HL-60 (cell line): ENCODE measurements at regions not wholly inside any gene's neighbourhood (a gene's known extent, or its start where the extent isn't known, plus 50 kb on each side); places are given as distances from the start of the nearest gene placed in this dataset.
A peak's percentile ranks its signal among the peaks of the same experiment; 100 is the strongest.

Source experiments
- DNase-seq, 2 experiments: peaks; one replicate each; pipeline ENCODE4 v3.0.0-alpha.2; 2010 to 2020; ENCODE audit warnings: low read depth in 1 of 2, low spot score in 1 of 2
- H3K27ac ChIP-seq: fragments of 250-450 bp; sonication (Bioruptor Pico); replicated peaks from 2 replicates; pipeline ENCODE4 v1.5.1; 2020; ENCODE audit warnings: mild to moderate bottlenecking, moderate library complexity
- H3K27me3 ChIP-seq: fragments of 250-450 bp; sonication (Bioruptor Pico); 2 replicates; pipeline ENCODE4 v1.5.1; 2021; ENCODE audit warnings: mild to moderate bottlenecking, moderate library complexity; ENCODE audit not compliant: insufficient read depth, poor library complexity, severe bottlenecking
- H3K4me3 ChIP-seq: replicated peaks from 2 replicates; pipeline ENCODE4 v1.5.1; 2011; ENCODE audit warnings: mild to moderate bottlenecking, control low read depth, low read length; ENCODE audit not compliant: insufficient read depth
- GABPA ChIP-seq: IDR thresholded peaks from 2 replicates; pipeline ENCODE4 v1.6.1; 2012; ENCODE audit warnings: low read depth
- POLR2AphosphoS5 ChIP-seq: IDR thresholded peaks from 2 replicates; pipeline ENCODE4 v1.6.1; 2012; ENCODE audit warnings: low read depth
- SPI1 ChIP-seq: IDR thresholded peaks from 2 replicates; pipeline ENCODE4 v1.6.1; 2012; ENCODE audit warnings: low read depth, mild to moderate bottlenecking, borderline replicate concordance
- TF ChIP-seq, protein P1 (sequence below): IDR thresholded peaks from 2 replicates; pipeline ENCODE4 v1.6.1; 2012; ENCODE audit warnings: low read depth; ENCODE audit not compliant: insufficient replicate concordance
- TF ChIP-seq, protein P2 (sequence below): IDR thresholded peaks from one replicate; pipeline ENCODE4 v1.5.1; 2011; ENCODE audit warnings: low read length, control low read depth, inconsistent platforms; ENCODE audit not compliant: insufficient read depth

DNA sequence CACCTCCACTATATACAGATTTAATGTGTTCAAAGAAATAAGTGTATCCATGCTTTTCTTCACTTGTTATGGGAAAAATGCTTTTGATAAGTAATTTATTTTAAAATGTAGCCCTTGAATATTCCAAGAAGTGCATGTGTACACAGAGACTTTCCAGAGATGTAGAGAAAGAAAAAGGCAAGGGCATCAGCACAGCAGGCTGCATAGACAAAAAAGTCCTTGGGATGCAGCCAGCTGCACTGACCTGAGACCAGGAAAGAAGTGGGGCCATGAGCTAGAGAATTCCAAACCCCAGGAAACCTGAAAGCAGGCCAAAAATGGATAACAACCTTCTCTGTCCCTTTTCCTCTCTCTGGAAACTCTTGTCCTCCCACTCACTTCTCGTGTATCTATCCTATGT is 51.6 kb upstream of the PRDM8 start:
- Histone ChIP-seq H3K4me3 (no peak overlapping the region), H3K27ac (no peak overlapping the region), H3K27me3 (no peaks in the 10 kb centered on the region)
- DNase-seq = no peak
- TF ChIP-seq, protein P1, sequence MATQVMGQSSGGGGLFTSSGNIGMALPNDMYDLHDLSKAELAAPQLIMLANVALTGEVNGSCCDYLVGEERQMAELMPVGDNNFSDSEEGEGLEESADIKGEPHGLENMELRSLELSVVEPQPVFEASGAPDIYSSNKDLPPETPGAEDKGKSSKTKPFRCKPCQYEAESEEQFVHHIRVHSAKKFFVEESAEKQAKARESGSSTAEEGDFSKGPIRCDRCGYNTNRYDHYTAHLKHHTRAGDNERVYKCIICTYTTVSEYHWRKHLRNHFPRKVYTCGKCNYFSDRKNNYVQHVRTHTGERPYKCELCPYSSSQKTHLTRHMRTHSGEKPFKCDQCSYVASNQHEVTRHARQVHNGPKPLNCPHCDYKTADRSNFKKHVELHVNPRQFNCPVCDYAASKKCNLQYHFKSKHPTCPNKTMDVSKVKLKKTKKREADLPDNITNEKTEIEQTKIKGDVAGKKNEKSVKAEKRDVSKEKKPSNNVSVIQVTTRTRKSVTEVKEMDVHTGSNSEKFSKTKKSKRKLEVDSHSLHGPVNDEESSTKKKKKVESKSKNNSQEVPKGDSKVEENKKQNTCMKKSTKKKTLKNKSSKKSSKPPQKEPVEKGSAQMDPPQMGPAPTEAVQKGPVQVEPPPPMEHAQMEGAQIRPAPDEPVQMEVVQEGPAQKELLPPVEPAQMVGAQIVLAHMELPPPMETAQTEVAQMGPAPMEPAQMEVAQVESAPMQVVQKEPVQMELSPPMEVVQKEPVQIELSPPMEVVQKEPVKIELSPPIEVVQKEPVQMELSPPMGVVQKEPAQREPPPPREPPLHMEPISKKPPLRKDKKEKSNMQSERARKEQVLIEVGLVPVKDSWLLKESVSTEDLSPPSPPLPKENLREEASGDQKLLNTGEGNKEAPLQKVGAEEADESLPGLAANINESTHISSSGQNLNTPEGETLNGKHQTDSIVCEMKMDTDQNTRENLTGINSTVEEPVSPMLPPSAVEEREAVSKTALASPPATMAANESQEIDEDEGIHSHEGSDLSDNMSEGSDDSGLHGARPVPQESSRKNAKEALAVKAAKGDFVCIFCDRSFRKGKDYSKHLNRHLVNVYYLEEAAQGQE = no peak
- TF ChIP-seq POLR2AphosphoS5 = no peak
- no peak for TF ChIP-seq GABPA
- no peak for TF ChIP-seq SPI1
- TF ChIP-seq, protein P2, sequence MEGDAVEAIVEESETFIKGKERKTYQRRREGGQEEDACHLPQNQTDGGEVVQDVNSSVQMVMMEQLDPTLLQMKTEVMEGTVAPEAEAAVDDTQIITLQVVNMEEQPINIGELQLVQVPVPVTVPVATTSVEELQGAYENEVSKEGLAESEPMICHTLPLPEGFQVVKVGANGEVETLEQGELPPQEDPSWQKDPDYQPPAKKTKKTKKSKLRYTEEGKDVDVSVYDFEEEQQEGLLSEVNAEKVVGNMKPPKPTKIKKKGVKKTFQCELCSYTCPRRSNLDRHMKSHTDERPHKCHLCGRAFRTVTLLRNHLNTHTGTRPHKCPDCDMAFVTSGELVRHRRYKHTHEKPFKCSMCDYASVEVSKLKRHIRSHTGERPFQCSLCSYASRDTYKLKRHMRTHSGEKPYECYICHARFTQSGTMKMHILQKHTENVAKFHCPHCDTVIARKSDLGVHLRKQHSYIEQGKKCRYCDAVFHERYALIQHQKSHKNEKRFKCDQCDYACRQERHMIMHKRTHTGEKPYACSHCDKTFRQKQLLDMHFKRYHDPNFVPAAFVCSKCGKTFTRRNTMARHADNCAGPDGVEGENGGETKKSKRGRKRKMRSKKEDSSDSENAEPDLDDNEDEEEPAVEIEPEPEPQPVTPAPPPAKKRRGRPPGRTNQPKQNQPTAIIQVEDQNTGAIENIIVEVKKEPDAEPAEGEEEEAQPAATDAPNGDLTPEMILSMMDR = no peak

DNA sequence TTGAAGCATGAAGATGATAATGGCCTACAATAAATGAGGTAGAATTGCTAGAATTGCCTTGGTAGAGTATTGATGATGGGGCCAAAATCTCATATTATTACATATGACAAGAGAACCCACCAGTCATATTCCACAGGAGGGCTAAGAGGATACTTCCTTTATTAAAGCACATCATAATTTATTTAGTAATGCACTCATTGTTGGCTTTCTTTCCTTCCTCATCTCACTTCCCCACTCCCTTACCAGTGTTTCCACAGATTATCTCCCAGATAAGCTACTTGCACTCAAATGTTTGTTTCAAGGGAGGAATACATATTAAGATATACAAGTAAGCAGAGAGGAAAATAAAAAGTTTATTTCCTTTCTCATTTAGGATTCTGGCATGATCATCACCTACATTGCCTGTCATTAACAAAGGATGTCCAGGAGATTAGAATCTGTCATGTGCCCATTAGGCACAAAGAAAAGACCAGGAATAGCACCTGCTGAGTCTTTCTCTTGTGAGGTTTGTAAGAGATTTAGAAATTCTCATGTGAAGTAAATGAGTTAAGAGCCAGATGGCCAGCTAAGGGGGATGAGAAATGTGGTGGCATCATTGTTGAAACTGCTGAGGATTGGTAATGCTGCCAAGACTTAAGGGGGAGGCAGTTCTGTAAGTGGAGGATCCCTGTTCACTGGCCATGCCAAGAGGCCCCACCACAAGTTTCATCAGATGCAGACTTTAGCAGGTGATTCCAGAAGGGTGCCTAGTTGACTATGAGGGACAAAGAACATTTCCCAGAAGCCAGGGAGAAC is 52.4 kb upstream of the PRDM8 start:
- DNase-seq = no peak
- H3K4me3 ChIP-seq = no peak overlapping the region
- H3K27me3 ChIP-seq = no peaks in the 10 kb centered on the region
- TF ChIP-seq, protein P2 = no peak
- H3K27ac ChIP-seq = no peak overlapping the region

DNA sequence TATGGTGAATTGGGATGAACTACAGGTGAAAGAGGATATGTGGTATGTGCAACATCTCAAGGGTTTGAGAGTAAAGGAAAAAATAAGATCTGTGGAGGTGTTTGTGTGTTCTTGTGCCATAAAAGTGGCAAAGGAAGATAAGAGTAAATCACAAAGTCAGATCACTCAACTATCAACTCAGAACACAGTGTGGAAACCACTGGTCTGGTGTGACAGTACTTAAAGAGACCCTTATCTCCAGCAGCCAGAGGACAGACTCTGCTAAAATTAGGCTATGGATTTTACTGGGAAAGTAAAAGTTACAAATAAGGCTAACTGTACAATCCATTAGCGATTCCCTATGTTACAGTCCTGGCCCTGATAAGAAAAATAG is 54.0 kb upstream of the PRDM8 start:
- Histone ChIP-seq H3K27ac (no peak overlapping the region), H3K4me3 (no peak overlapping the region), H3K27me3 (no peaks in the 10 kb centered on the region)
- no peak for DNase-seq
- no peak for TF ChIP-seq POLR2AphosphoS5
- TF ChIP-seq, protein P1 = no peak

DNA sequence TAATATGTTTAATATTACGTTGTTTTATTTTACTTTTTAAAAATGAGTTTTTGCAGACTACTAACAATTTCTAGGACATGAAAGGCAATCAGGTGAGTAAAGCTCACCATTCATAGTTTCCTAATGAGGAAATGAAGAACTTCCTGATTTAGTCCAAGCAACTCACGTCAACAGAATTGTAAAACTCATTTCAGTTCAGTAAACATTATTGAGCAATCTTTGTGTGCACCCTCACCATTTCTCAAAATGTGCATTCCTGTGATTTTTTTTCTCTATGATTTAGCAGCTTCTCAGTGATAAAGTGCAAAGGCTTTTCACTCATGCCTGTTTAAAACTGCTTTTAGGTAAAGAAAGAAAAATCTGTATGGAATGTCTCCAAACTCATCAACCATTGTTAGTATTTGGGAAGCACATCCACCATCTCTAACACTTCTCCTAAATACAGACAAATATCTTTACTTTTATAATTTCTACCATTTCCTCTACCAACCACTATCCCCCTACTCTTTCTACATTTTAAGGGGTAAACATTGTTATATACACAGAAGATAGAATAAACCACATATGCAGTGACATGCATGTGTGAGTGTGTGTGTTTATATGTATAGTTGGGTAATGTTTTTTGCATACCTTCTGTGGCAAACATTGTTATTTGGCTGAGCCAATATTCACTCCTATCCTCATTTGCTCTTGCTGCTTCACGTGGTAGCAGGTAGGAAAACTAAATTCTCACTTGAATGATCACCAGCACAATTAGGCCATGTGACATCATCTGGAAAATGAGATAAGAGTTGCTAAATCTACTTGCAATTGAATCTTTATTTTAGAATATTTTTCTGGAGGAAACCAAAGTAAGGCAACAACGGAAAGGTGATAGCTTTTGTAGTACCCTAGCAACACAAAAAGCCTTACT is 54.7 kb upstream of the PRDM8 start:
- no peaks in the 10 kb centered on the region for H3K27me3 ChIP-seq
- H3K4me3 ChIP-seq = no peak overlapping the region
- DNase-seq = no peak
- H3K27ac ChIP-seq = no peak overlapping the region
- TF ChIP-seq, protein P2 = no peak
- TF ChIP-seq, protein P1 = no peak
- peak; percentile 56; the same call in 1 of the 2 replicates for TF ChIP-seq SPI1
- TF ChIP-seq POLR2AphosphoS5 = no peak
